HG03378 (cell line): ENCODE measurements at regions not wholly inside any gene's neighbourhood (a gene's known extent, or its start where the extent isn't known, plus 50 kb on each side); places are given as distances from the start of the nearest gene placed in this dataset.

Experiments used
- ATAC-seq: cut with Tn5 transposase; IDR thresholded peaks from one replicate; pipeline ENCODE4 v1.9.1; 2021; ENCODE audit warnings: mild to moderate bottlenecking, moderate library complexity; ENCODE audit not compliant: unreplicated experiment

- no peak for ATAC-seq
These were observed 376.9 kb downstream of the PPP3CA start for GRCh38 chr4:100970414-100970813.

GRCh38 chr4:100969925-100970324 is 377.4 kb downstream of the PPP3CA start:
- ATAC-seq, result no peak

- no peak for ATAC-seq
These were observed 379.3 kb downstream of the PPP3CA start for GRCh38 chr4:100968046-100968445.

GRCh38 chr4:100963627-100964026 is 383.7 kb downstream of the PPP3CA start:
- ATAC-seq, result no peak

GRCh38 chr4:100962698-100963097 is 384.6 kb downstream of the PPP3CA start:
- ATAC-seq, result peak; percentile 75

GRCh38 chr4:100960232-100960631 is 387.1 kb downstream of the PPP3CA start:
- ATAC-seq, result no peak

GRCh38 chr4:100954046-100954445 is 393.3 kb downstream of the PPP3CA start:
- no peak for ATAC-seq

- ATAC-seq, result no peak
These were observed 393.7 kb downstream of the PPP3CA start for GRCh38 chr4:100953616-100954015.

GRCh38 chr4:100952590-100952989 is 394.7 kb downstream of the PPP3CA start:
- no peak for ATAC-seq

- no peak for ATAC-seq
These were observed 397.9 kb downstream of the PPP3CA start for GRCh38 chr4:100949350-100949935.

- ATAC-seq, result no peak
These were observed 398.4 kb downstream of the PPP3CA start for GRCh38 chr4:100948911-100949310.

GRCh38 chr4:100945789-100946188 is 401.5 kb downstream of the PPP3CA start:
- ATAC-seq, result no peak

GRCh38 chr4:100938698-100939097 is 408.6 kb downstream of the PPP3CA start:
- ATAC-seq, result no peak

GRCh38 chr4:100936661-100937375 is 410.5 kb downstream of the PPP3CA start:
- ATAC-seq, result no peak

- peak; percentile 51 for ATAC-seq
These were observed 412.2 kb downstream of the PPP3CA start for GRCh38 chr4:100935090-100935489.

GRCh38 chr4:100933628-100934027 is 413.7 kb downstream of the PPP3CA start:
- no peak for ATAC-seq

GRCh38 chr4:100929758-100930157 is 411.9 kb upstream of the EMCN start:
- ATAC-seq, result no peak

- ATAC-seq, result no peak
These were observed 411.3 kb upstream of the EMCN start for GRCh38 chr4:100929135-100929534.

GRCh38 chr4:100926039-100926717 is 408.4 kb upstream of the EMCN start:
- peak; percentile 49 for ATAC-seq

- no peak for ATAC-seq
These were observed 395.9 kb upstream of the EMCN start for GRCh38 chr4:100913685-100914084.

- ATAC-seq, result no peak
These were observed 390.7 kb upstream of the EMCN start for GRCh38 chr4:100908540-100908939.
